ENCODE measurements at regions not wholly inside any gene's neighbourhood (a gene's known extent, or its start where the extent isn't known, plus 50 kb on each side); places are given as distances from the start of the nearest gene placed in this dataset.

DNA sequence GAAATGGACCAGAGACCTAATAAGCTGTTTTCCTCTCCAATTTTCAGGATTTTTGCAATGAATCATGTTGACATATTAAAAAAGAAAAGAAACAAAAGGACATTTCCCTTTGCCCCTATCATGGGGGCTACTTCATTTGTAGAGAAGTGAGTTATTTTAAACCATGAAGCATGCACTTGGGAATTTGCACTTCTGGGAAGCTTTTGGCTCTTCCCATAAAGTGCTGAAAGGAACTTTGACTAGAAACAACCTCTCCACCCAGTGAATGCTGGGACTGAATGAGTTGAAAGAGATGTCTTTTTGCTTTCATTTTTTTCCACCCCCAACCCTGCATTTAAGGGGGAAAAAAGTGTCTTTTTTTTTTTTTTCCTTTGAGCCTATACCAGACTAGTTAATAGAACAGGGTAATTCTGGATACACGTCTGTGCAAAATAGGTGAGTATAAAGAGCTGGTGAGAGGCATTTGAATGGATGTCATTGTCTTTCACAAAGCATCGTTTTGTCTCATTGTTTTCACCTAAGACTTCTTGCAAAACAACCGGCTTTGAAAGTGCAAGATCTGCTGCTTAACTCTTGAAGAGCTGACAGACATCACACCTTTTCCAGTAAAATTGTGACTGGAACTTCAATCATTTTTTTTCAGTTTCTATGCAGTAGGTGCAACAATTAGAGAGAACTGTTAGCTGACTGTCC lies 138.7 kb upstream of the BACH2 start:
- TF ChIP-seq CTCF (IDR thresholded peaks at IDR 0.05), result no peak
- intact Hi-C loops (cut with DNase I), result no loop called here
- no peaks in the 10 kb centered on the region for H3K27me3 ChIP-seq
- H3K9me3 ChIP-seq, result no peaks in the 10 kb centered on the region
- no peak overlapping the region for H3K4me3 ChIP-seq
- no peak overlapping the region for H3K27ac ChIP-seq
- H3K4me1 ChIP-seq, result no peaks in the 10 kb centered on the region
- DNase-seq (ENCODE audit: low spot score in 2 of 2), result no peak
- no peaks in the 10 kb centered on the region for H3K36me3 ChIP-seq

DNA sequence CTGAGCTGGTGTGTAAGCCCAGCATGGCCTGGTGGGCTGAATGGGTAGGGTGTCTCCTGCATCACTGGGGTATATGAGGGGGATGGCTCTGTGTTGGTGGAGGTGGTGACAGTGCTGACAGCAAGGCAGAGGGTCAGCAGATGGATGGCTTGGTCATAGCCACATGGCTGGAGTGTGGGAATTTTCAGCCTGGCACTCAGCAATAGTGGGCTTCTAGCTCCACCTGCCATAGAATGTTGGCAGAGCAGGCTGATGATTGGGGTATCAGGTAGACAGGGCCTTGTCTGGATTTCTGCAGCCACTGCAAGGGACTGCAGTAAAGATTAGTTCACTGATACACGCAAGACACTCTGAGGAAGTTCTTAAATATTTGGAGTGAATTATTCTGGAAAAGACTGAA lies 137.5 kb upstream of the BACH2 start:
- Histone ChIP-seq H3K27ac (no peak overlapping the region), H3K27me3 (no peaks in the 10 kb centered on the region), H3K4me1 (no peaks in the 10 kb centered on the region), H3K4me3 (no peak overlapping the region), H3K36me3 (no peaks in the 10 kb centered on the region), H3K9me3 (peaks cover 0 to 10% of the 10 kb centered on the region in 2 donors)
- TF ChIP-seq CTCF (IDR thresholded peaks at IDR 0.05), result no peak
- DNase-seq (ENCODE audit: low spot score in 2 of 2), result no peak
- intact Hi-C loops (cut with DNase I), result no loop called here

GRCh38 chr6:90432937-90433336 lies 136.3 kb upstream of the BACH2 start:
- H3K4me1 ChIP-seq, result no peaks in the 10 kb centered on the region
- H3K36me3 ChIP-seq, result no peaks in the 10 kb centered on the region
- no peak overlapping the region for H3K27ac ChIP-seq
- intact Hi-C loops (cut with DNase I), result no loop called here
- H3K9me3 ChIP-seq, result peaks cover 0 to 18% of the 10 kb centered on the region in 2 donors
- no peak overlapping the region for H3K4me3 ChIP-seq
- H3K27me3 ChIP-seq, result no peaks in the 10 kb centered on the region
- TF ChIP-seq CTCF (IDR thresholded peaks at IDR 0.05), result no peak
- no peak for DNase-seq (ENCODE audit: low spot score in 2 of 2)

DNA sequence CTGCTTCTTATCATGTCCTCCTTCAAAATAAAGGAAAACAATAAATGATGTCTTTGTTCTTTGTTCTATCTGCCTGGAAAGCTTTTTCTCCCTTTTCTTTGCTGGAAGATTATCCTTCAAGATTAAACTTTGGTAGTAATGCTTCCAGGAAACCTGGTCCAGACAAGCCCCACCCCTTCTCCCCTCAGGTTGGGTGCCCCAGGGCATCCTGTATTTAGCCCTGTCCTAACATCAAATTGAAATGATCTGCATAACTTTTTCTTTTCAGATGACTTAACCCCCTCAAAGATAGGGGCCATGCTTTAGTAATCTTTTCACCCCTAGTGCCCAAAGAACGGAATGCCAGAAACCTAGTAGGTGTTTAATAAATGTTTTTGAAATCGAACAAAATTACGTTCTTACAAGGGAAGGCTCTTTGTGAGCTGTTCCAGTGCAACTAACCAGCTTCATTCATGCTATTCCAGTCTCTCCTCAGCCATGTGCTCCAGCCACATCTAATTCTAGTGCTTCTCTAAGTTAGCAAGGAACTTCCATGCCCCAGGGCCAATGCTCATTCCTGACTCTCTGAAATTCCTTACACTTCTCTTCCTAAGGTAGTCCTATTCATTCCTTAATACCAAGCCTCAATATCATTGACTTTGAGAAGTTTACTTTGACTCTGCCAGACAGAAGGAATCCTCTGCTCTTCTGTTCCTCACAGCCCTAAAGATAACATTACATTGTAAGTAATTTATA lies 135.6 kb upstream of the BACH2 start:
- Histone ChIP-seq H3K27ac (no peak overlapping the region), H3K4me3 (no peak overlapping the region), H3K27me3 (no peaks in the 10 kb centered on the region), H3K9me3 (peaks cover 0 to 18% of the 10 kb centered on the region in 2 donors), H3K36me3 (no peaks in the 10 kb centered on the region), H3K4me1 (no peaks in the 10 kb centered on the region)
- TF ChIP-seq CTCF (IDR thresholded peaks at IDR 0.05), result no peak
- no peak for DNase-seq (ENCODE audit: low spot score in 2 of 2)
- intact Hi-C loops (cut with DNase I), result no loop called here

DNA sequence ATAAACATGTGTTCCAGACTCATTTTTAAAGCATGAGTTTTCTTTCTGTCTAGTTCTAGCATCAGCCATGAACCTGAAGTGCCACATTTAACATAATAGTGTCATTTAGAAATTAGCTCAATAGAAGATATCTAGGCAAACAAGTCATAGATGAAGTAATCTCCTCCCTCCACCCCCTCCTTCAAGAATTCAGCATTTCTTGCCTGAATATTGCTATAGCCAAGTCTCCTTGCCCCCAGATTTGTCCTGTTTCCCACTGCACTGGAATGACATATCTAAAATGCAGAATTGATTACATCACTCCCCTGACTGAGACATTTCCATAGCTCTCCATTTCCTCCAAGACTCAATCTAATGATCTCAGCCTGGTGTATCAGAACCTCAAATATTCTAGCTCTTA lies 134.9 kb upstream of the BACH2 start:
- H3K27me3 ChIP-seq, result no peaks in the 10 kb centered on the region
- TF ChIP-seq CTCF (IDR thresholded peaks at IDR 0.05), result no peak
- no peaks in the 10 kb centered on the region for H3K36me3 ChIP-seq
- H3K27ac ChIP-seq, result no peak overlapping the region
- no peak overlapping the region for H3K4me3 ChIP-seq
- no peaks in the 10 kb centered on the region for H3K4me1 ChIP-seq
- peaks cover 0 to 18% of the 10 kb centered on the region in 2 donors for H3K9me3 ChIP-seq
- intact Hi-C loops (cut with DNase I), result no loop called here
- DNase-seq (ENCODE audit: low spot score in 2 of 2), result no peak
